ENCODE measurements at regions not wholly inside any gene's neighbourhood (a gene's known extent, or its start where the extent isn't known, plus 50 kb on each side); places are given as distances from the start of the nearest gene placed in this dataset.
"Not testable (repeated sequence)": the region's sequence is repeated elsewhere in the genome, so short reads cannot be mapped to it uniquely, and the experiment has no call there.

GRCh38 chr2:201946746-201947145 lies 86.9 kb upstream of the FZD7 start:
- not testable (repeated sequence) for DNase-seq (ENCODE audit: low read depth); H3K4me3 ChIP-seq (ENCODE audit: low read depth, low read length)

- H3K4me3 ChIP-seq (ENCODE audit: low read depth, low read length), result no peak overlapping the region
- DNase-seq (ENCODE audit: low read depth), result no peak
- TF ChIP-seq CTCF (IDR thresholded peaks at IDR 0.05; ENCODE audit: insufficient read depth, low read depth, low read length), result no peak
Measured at GRCh38 chr2:201947287-201947686, 86.4 kb upstream of the FZD7 start.

- no peak for DNase-seq (ENCODE audit: low read depth)
- H3K4me3 ChIP-seq (ENCODE audit: low read depth, low read length), result no peak overlapping the region
- TF ChIP-seq CTCF (IDR thresholded peaks at IDR 0.05; ENCODE audit: insufficient read depth, low read depth, low read length), result no peak
Measured at GRCh38 chr2:201949181-201949926, 84.3 kb upstream of the FZD7 start.

- no peak for DNase-seq (ENCODE audit: low read depth)
- no peak for TF ChIP-seq CTCF (IDR thresholded peaks at IDR 0.05; ENCODE audit: insufficient read depth, low read depth, low read length)
Measured at GRCh38 chr2:201949927-201950246, 83.8 kb upstream of the FZD7 start.

GRCh38 chr2:201950606-201951005 lies 83.0 kb upstream of the FZD7 start:
- no peak for TF ChIP-seq CTCF (IDR thresholded peaks at IDR 0.05; ENCODE audit: insufficient read depth, low read depth, low read length)
- DNase-seq (ENCODE audit: low read depth), result no peak
- no peak overlapping the region for H3K4me3 ChIP-seq (ENCODE audit: low read depth, low read length)

More at GRCh38 chr2:201949927-201950246, 83.8 kb upstream of the FZD7 start:
- no peak overlapping the region for H3K4me3 ChIP-seq (ENCODE audit: low read depth, low read length)

- TF ChIP-seq CTCF (IDR thresholded peaks at IDR 0.05; ENCODE audit: insufficient read depth, low read depth, low read length), result no peak
- DNase-seq (ENCODE audit: low read depth), result no peak
- H3K4me3 ChIP-seq (ENCODE audit: low read depth, low read length), result no peak overlapping the region
Measured at GRCh38 chr2:201952187-201952586, 81.5 kb upstream of the FZD7 start.

GRCh38 chr2:201953396-201953795 lies 80.3 kb upstream of the FZD7 start:
- no peak for DNase-seq (ENCODE audit: low read depth)

More at GRCh38 chr2:201953396-201953795, 80.3 kb upstream of the FZD7 start:
- H3K4me3 ChIP-seq (ENCODE audit: low read depth, low read length), result no peak overlapping the region
- no peak for TF ChIP-seq CTCF (IDR thresholded peaks at IDR 0.05; ENCODE audit: insufficient read depth, low read depth, low read length)
